HCT116 (cell line): ENCODE measurements at regions not wholly inside any gene's neighbourhood (a gene's known extent, or its start where the extent isn't known, plus 50 kb on each side); places are given as distances from the start of the nearest gene placed in this dataset.

Experiments used
- ATAC-seq: fragments of 200-7000 bp; cut with Tn5 transposase; 2 replicates; pipeline ENCODE4 v1.9.1; 2020; ENCODE audit warnings: mild to moderate bottlenecking, moderate library complexity
- BruUV-seq: library from RNA; stranded (reverse); fragments of 400-500 nt; replicated peaks from 2 replicates; lab custom pipeline; 2021; lab: Mats Ljungman, UMichigan
- CTCF ChIA-PET: fragments of 300-600 bp; sonication (Branson Sonifier 250); formaldehyde crosslinking; loops from one replicate; lab custom pipeline; 2021; ENCODE audit warnings: antibody characterized with exemption; lab: Charles Lee
- POLR2A ChIA-PET: fragments of 300-600, 350-600 bp; sonication (Branson Sonifier 250); formaldehyde crosslinking; loops from one replicate; lab custom pipeline; 2021; ENCODE audit warnings: antibody characterized with exemption; lab: Charles Lee
- RAD21 ChIA-PET, 2 experiments: fragments of 300-600 bp; sonication (Branson Sonifier 250); formaldehyde crosslinking; loops; one replicate each; lab custom pipeline; 2023; ENCODE audit warnings: low total read pairs in 2 of 2; ENCODE audit not compliant: uncharacterized antibody in 2 of 2, unreplicated experiment in 2 of 2, low non-redundant PET in 1 of 2; lab: Charles Lee
- DNase-seq: peaks from one replicate; pipeline ENCODE4 v3.0.0-alpha.2; 2010; ENCODE audit warnings: low read depth, low spot score
- H2AFZ ChIP-seq: fragments of 200-600 bp; shearing (Covaris generic), sonication (generic); 2 replicates; pipeline ENCODE4 v1.6.1; 2017; ENCODE audit warnings: low read depth, mixed run types, mixed read lengths, antibody characterized with exemption, low read length; ENCODE audit not compliant: poor library complexity, severe bottlenecking
- H3K27ac ChIP-seq: 2 replicates; pipeline ENCODE4 v1.5.1; 2012; ENCODE audit warnings: low read depth, low read length
- H3K27me3 ChIP-seq: fragments of 200-600 bp; sonication (generic); 2 replicates; pipeline ENCODE4 v1.6.1; 2016; ENCODE audit warnings: mixed run types, low read length, mixed read lengths; ENCODE audit not compliant: insufficient read depth
- H3K36me3 ChIP-seq, 2 experiments: fragments of 200-500 bp in 1 of 2; fragments of 200-600 bp in 1 of 2; sonication (Bioruptor generic) in 1 of 2; sonication (generic) in 1 of 2; 2 replicates each; pipeline versions ENCODE4 v1.5.1 to v1.6.1; 2014 to 2016; ENCODE audit warnings: low read length in 2 of 2, inconsistent platforms in 1 of 2, mixed read lengths in 1 of 2, mixed run types in 1 of 2; ENCODE audit not compliant: insufficient read depth in 2 of 2, control insufficient read depth in 1 of 2
- H3K4me1 ChIP-seq, 2 experiments: fragments of 200-600 bp in 1 of 2; sonication (generic) in 1 of 2; 2 replicates each; pipeline versions ENCODE4 v1.5.1 to v1.6.1; 2012 to 2017; ENCODE audit warnings: low read length in 2 of 2, inconsistent platforms in 1 of 2, mild to moderate bottlenecking in 1 of 2, mixed read lengths in 1 of 2, mixed run types in 1 of 2, moderate library complexity in 1 of 2; ENCODE audit not compliant: insufficient read depth in 2 of 2, control insufficient read depth in 1 of 2
- H3K4me2 ChIP-seq: fragments of 200-600 bp; sonication (generic); 2 replicates; pipeline ENCODE4 v1.6.1; 2017; ENCODE audit warnings: mixed run types, low read length, mixed read lengths
- H3K4me3 ChIP-seq, 2 experiments: fragments of 200-600 bp in 1 of 2; sonication (generic) in 1 of 2; replicated peaks in 1 of 2; 2 replicates each; pipeline ENCODE4 v1.5.1; 2011 to 2016; ENCODE audit warnings: low read length in 2 of 2, control low read depth in 1 of 2, low read depth in 1 of 2, mild to moderate bottlenecking in 1 of 2, mixed read lengths in 1 of 2, mixed run types in 1 of 2
- H3K79me2 ChIP-seq: fragments of 200-600 bp; sonication (generic); 2 replicates; pipeline ENCODE4 v1.6.1; 2017; ENCODE audit warnings: mild to moderate bottlenecking, mixed run types, low read length, moderate library complexity, mixed read lengths; ENCODE audit not compliant: insufficient read depth
- H3K9ac ChIP-seq: fragments of 200-600 bp; sonication (generic); 2 replicates; pipeline ENCODE4 v1.6.1; 2016; ENCODE audit warnings: low read length, mixed read lengths
- H3K9me2 ChIP-seq: fragments of 200-600 bp; sonication (generic), shearing (Covaris generic); 2 replicates; pipeline ENCODE4 v1.6.1; 2017; ENCODE audit warnings: mixed run types, mild to moderate bottlenecking, moderate library complexity; ENCODE audit not compliant: insufficient read depth
- H3K9me3 ChIP-seq, 2 experiments: fragments of 200-500 bp in 1 of 2; fragments of 200-600 bp in 1 of 2; sonication (Bioruptor generic) in 1 of 2; sonication (generic) in 1 of 2; 2 replicates each; pipeline ENCODE4 v1.6.1; 2014 to 2017; ENCODE audit warnings: low read length in 2 of 2, mixed read lengths in 2 of 2, inconsistent platforms in 1 of 2, low read depth in 1 of 2, mild to moderate bottlenecking in 1 of 2, mixed run types in 1 of 2, moderate library complexity in 1 of 2; ENCODE audit not compliant: control insufficient read depth in 1 of 2, insufficient read depth in 1 of 2
- H4K20me1 ChIP-seq: fragments of 200-600 bp; sonication (generic), shearing (Covaris generic); 2 replicates; pipeline ENCODE4 v1.6.1; 2017; ENCODE audit warnings: mixed run types, mild to moderate bottlenecking, moderate library complexity; ENCODE audit not compliant: insufficient read depth
- CEBPB ChIP-seq: IDR thresholded peaks from 2 replicates; pipeline ENCODE4 v1.6.1; 2012; ENCODE audit warnings: low read depth
- EGR1 ChIP-seq: IDR thresholded peaks from 2 replicates; pipeline ENCODE4 v1.6.1; 2012; ENCODE audit warnings: low read depth
- EZH2 ChIP-seq: fragments of 200-600 bp; sonication (generic); IDR thresholded peaks from 2 replicates; pipeline ENCODE4 v1.6.1; 2017; ENCODE audit warnings: antibody characterized with exemption, mixed run types
- EZH2phosphoT487 ChIP-seq: fragments of 200-600 bp; IDR thresholded peaks from 2 replicates; pipeline ENCODE4 v1.6.1; 2018; ENCODE audit warnings: antibody characterized with exemption, borderline replicate concordance
- FOSL1 ChIP-seq: IDR thresholded peaks from 2 replicates; pipeline ENCODE4 v1.6.1; 2012; ENCODE audit warnings: low read depth
- JUND ChIP-seq: IDR thresholded peaks from 2 replicates; pipeline ENCODE4 v1.6.1; 2012
- POLR2AphosphoS5 ChIP-seq: IDR thresholded peaks from 2 replicates; pipeline ENCODE4 v1.6.1; 2011; ENCODE audit warnings: mild to moderate bottlenecking, low read depth, low read length, moderate library complexity
- SIN3A ChIP-seq: IDR thresholded peaks from 2 replicates; pipeline ENCODE4 v1.6.1; 2012; ENCODE audit warnings: low read depth
- SP1 ChIP-seq: IDR thresholded peaks from 2 replicates; pipeline ENCODE4 v1.6.1; 2012; ENCODE audit warnings: low read depth
- SRF ChIP-seq: IDR thresholded peaks from 2 replicates; pipeline ENCODE4 v1.6.1; 2012; ENCODE audit warnings: low read depth
- TCF7L2 ChIP-seq: IDR thresholded peaks from 2 replicates; pipeline ENCODE4 v1.7.0; 2011; ENCODE audit warnings: borderline replicate concordance, inconsistent platforms; ENCODE audit not compliant: insufficient read depth, insufficient read length; ENCODE audit errors: extremely low read depth
- YY1 ChIP-seq: IDR thresholded peaks from 2 replicates; pipeline ENCODE4 v1.6.1; 2011; ENCODE audit warnings: low read length, low read depth, moderate library complexity, mild to moderate bottlenecking; ENCODE audit not compliant: insufficient replicate concordance; ENCODE audit errors: extremely low read depth
- ZFX ChIP-seq: fragments of 450-650 bp; IDR thresholded peaks from 2 replicates; pipeline ENCODE4 v1.6.1; 2017
- ZNF274 ChIP-seq: fragments of 200-500 bp; sonication (Bioruptor generic); IDR thresholded peaks from 2 replicates; pipeline ENCODE4 v1.6.1; 2014; ENCODE audit warnings: mild to moderate bottlenecking, low read depth, low read length, inconsistent platforms
- intact Hi-C: fragments of 100-400 bp; cut with micrococcal nuclease; formaldehyde crosslinking; loops from 2 replicates; pipeline ENCODE4 v1.10.0; 2022
- TF ChIP-seq, protein P1 (sequence below): IDR thresholded peaks from 2 replicates; pipeline ENCODE4 v1.6.1; 2012
- TF ChIP-seq, protein P2 (sequence below): IDR thresholded peaks from 2 replicates; pipeline ENCODE4 v1.6.1; 2011; ENCODE audit warnings: mild to moderate bottlenecking, low read length, moderate library complexity; ENCODE audit not compliant: insufficient replicate concordance; ENCODE audit errors: extremely low read depth
- TF ChIP-seq, protein P3 (sequence below): IDR thresholded peaks from 2 replicates; pipeline ENCODE4 v1.6.1; 2012; ENCODE audit warnings: low read depth
- TF ChIP-seq, protein P4 (sequence below): IDR thresholded peaks from 2 replicates; pipeline ENCODE4 v1.6.1; 2012

DNA sequence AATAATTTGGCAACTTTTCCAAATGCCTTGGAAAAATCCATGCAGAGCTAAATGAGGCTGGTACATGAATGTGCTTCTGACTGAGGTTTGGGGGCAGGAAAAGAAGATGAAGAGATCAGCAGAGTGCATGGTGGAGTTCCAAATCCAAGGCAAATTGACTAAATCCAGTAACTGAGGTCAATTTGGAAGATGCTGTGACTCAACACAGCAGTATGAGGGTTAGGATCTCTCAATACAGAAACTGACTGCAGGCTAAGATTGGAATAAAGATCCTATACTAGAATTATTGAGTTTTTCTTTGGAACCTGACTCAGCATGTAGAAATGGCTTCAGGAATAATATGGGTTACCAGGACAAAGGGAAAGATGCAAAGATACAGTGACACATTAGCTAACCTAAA lies 99.3 kb upstream of the FAT3 start:
- Histone ChIP-seq H3K4me1 (no peaks in the 10 kb centered on the region), H3K9ac (no peak overlapping the region), H4K20me1 (no peaks in the 10 kb centered on the region), H3K36me3 (no peaks in the 10 kb centered on the region), H2AFZ (no peak overlapping the region), H3K9me2 (no peaks in the 10 kb centered on the region)
- DNase-seq: no peak
- RAD21 ChIA-PET: no interaction called here
- TF ChIP-seq SP1 (no peak), CEBPB (no peak), TCF7L2 (no peak), SRF (no peak), JUND (no peak), ZFX (no peak), ZNF274 (no peak), FOSL1 (no peak), EZH2phosphoT487 (no peak), YY1 (no peak), EZH2 (no peak), EGR1 (no peak), POLR2AphosphoS5 (no peak), SIN3A (no peak)
- TF ChIP-seq, protein P1, sequence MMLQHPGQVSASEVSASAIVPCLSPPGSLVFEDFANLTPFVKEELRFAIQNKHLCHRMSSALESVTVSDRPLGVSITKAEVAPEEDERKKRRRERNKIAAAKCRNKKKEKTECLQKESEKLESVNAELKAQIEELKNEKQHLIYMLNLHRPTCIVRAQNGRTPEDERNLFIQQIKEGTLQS: no peak
- TF ChIP-seq, protein P2, sequence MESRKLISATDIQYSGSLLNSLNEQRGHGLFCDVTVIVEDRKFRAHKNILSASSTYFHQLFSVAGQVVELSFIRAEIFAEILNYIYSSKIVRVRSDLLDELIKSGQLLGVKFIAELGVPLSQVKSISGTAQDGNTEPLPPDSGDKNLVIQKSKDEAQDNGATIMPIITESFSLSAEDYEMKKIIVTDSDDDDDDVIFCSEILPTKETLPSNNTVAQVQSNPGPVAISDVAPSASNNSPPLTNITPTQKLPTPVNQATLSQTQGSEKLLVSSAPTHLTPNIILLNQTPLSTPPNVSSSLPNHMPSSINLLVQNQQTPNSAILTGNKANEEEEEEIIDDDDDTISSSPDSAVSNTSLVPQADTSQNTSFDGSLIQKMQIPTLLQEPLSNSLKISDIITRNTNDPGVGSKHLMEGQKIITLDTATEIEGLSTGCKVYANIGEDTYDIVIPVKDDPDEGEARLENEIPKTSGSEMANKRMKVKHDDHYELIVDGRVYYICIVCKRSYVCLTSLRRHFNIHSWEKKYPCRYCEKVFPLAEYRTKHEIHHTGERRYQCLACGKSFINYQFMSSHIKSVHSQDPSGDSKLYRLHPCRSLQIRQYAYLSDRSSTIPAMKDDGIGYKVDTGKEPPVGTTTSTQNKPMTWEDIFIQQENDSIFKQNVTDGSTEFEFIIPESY: no peak
- TF ChIP-seq, protein P3, sequence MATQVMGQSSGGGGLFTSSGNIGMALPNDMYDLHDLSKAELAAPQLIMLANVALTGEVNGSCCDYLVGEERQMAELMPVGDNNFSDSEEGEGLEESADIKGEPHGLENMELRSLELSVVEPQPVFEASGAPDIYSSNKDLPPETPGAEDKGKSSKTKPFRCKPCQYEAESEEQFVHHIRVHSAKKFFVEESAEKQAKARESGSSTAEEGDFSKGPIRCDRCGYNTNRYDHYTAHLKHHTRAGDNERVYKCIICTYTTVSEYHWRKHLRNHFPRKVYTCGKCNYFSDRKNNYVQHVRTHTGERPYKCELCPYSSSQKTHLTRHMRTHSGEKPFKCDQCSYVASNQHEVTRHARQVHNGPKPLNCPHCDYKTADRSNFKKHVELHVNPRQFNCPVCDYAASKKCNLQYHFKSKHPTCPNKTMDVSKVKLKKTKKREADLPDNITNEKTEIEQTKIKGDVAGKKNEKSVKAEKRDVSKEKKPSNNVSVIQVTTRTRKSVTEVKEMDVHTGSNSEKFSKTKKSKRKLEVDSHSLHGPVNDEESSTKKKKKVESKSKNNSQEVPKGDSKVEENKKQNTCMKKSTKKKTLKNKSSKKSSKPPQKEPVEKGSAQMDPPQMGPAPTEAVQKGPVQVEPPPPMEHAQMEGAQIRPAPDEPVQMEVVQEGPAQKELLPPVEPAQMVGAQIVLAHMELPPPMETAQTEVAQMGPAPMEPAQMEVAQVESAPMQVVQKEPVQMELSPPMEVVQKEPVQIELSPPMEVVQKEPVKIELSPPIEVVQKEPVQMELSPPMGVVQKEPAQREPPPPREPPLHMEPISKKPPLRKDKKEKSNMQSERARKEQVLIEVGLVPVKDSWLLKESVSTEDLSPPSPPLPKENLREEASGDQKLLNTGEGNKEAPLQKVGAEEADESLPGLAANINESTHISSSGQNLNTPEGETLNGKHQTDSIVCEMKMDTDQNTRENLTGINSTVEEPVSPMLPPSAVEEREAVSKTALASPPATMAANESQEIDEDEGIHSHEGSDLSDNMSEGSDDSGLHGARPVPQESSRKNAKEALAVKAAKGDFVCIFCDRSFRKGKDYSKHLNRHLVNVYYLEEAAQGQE: no peak
- TF ChIP-seq, protein P4, sequence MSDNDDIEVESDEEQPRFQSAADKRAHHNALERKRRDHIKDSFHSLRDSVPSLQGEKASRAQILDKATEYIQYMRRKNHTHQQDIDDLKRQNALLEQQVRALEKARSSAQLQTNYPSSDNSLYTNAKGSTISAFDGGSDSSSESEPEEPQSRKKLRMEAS: no peak
- TF ChIP-seq, all 23 proteins: peak for 0
- BruUV-seq: no TSS peak
- intact Hi-C loops: no loop called here
- H3K4me3 ChIP-seq: no peak overlapping the region
- no peak overlapping the region for H3K4me2 ChIP-seq
- no peak for ATAC-seq
- ChIA-PET CTCF (no interaction called here), POLR2A (no interaction called here)
- peaks cover 14 to 33% of the 10 kb centered on the region in 2 experiments; a peak in 2 of 4 replicates for H3K9me3 ChIP-seq
- H3K27me3 ChIP-seq: no peaks in the 10 kb centered on the region
- H3K79me2 ChIP-seq: no peaks in the 10 kb centered on the region
- H3K27ac ChIP-seq: no peak overlapping the region
